HFF-Myc (cell line): ENCODE measurements at regions not wholly inside any gene's neighbourhood (a gene's known extent, or its start where the extent isn't known, plus 50 kb on each side); places are given as distances from the start of the nearest gene placed in this dataset.
"Not testable (repeated sequence)": the region's sequence is repeated elsewhere in the genome, so short reads cannot be mapped to it uniquely, and the experiment has no call there.

Experiments used
- DNase-seq: peaks from one replicate; pipeline ENCODE4 v3.0.0-alpha.2; 2011; ENCODE audit warnings: low read depth; ENCODE audit errors: extremely low read depth
- H3K4me3 ChIP-seq: replicated peaks from 2 replicates; pipeline ENCODE4 v1.5.1; 2011; ENCODE audit warnings: low read depth, mild to moderate bottlenecking, control low read depth, low read length
- CTCF ChIP-seq: IDR thresholded peaks from 2 replicates; pipeline ENCODE4 v1.5.1; 2012; ENCODE audit warnings: mild to moderate bottlenecking, low read depth, low read length, control low read depth; ENCODE audit errors: missing control alignments

DNA sequence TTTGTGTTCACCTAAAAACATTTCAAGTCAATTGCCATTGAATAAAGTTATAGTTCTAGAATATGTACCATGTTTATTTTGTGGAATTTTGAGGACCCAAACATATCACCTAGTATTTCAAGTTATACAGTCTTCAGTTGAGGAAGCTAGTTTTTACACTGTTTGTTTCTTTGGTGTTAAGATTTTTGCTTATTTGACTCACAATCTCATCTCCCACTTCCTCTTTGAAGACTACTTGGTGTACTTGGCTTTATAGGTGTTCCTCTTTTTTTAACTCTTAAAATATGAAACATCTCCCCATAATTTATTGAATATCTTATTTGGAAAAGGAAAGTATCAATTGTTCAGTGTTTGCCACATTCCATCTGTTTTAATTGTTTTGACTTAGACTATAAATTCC lies 675.4 kb downstream of the RAPGEF2 start:
- no peak overlapping the region for H3K4me3 ChIP-seq
- no peak for DNase-seq
- TF ChIP-seq CTCF, result no peak

DNA sequence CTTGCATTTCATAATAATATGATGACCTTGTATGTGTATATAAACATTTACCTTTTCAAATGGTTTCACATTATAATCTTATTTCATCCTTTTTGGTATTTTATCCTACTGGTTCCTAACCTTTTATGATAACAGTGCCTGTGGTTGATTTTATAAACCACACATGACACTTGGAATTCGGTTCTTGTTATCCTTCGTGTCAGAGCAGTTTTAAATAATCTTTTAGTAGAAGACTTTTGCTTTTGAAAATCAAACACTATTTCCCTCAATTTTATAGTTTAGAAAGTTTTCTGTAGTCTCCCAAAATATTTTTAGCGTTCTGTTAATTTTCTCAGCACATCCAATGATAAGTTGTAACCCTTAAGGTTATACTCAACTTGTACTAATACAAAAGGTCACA lies 676.8 kb downstream of the RAPGEF2 start:
- DNase-seq, result no peak
- no peak overlapping the region for H3K4me3 ChIP-seq
- no peak for TF ChIP-seq CTCF

DNA sequence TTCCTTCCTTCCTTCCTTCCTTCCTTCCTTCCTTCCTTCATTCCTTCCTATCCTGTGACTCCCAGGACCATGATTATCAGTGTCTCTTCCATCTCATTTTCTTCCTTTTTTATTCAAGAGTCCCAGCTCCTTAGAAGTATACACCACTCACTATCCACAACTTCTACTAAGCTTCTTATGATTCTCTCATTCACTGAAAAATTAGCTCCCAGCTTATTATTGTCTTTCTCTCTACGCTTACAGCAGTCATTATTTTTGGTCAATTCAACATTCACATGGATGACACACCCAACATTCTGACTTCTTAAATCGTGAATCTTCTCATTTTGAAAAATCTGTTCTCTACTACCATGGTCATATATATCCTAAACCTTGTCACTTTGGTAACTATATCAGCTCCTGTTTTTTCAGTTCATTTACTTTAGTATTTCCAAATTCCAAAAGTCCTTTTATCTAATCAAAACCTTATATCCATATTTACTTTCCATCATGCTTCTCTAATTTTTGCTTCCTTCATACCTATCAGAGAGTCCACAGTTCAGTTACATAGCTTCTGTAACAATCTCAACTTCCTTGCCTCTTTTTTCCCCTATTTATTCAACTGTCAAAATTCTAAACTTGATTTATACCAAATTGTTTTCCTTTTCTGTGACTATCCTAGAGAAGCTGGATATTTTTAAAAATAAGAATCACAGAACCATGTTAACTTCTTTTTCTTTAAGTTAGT lies 677.5 kb downstream of the RAPGEF2 start:
- no peak for DNase-seq
- H3K4me3 ChIP-seq, result no peak overlapping the region
- no peak for TF ChIP-seq CTCF

DNA sequence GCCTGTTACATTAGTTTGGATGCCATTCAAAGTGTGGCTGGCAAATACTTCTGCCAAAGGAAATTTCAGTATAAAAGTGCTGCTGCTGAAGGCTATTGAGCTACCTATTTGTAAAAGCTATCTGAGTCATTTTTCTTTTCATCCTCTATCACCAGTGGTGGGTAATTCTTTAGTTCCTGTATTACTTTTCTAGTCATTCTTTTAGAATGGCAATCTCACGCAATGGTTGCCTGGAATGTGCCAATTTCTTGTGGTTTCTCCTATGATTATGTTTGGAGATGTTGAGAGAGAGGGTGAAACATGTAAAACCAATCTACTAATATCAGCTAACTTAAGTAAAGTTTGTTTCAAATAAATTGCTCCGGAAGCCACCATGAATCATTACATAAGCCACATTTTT lies 685.0 kb downstream of the RAPGEF2 start:
- DNase-seq, result no peak
- H3K4me3 ChIP-seq, result no peak overlapping the region
- TF ChIP-seq CTCF, result no peak

- no peak for TF ChIP-seq CTCF
- no peak for DNase-seq
Measured at GRCh38 chr4:159791334-159791733, 688.5 kb downstream of the RAPGEF2 start.

GRCh38 chr4:159804592-159804991 lies 701.7 kb downstream of the RAPGEF2 start:
- H3K4me3 ChIP-seq, DNase-seq: not testable (repeated sequence)

More at GRCh38 chr4:159791334-159791733, 688.5 kb downstream of the RAPGEF2 start:
- H3K4me3 ChIP-seq, result no peak overlapping the region

DNA sequence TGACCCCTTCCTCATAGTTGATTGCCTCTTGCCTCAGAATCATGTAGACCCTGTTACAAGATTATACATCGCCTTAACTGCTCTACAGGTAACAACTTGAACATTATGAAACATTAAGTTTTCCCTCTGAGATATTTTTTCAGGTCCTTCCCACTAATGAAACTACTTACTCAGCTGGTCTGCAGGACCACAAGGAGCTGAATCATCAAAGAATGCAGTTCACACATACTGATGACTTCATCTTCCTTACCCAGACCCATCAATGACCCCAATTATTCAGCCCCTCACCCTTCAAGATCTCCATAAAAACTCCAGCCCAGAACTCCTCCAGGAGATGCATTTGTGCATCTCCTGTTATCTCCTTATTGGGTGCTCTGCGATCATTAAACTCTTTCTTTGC lies 720.9 kb downstream of the RAPGEF2 start:
- TF ChIP-seq CTCF, result no peak
- no peak overlapping the region for H3K4me3 ChIP-seq
- DNase-seq, result no peak
